K562 (cell line): ENCODE measurements at regions not wholly inside any gene's neighbourhood (a gene's known extent, or its start where the extent isn't known, plus 50 kb on each side); places are given as distances from the start of the nearest gene placed in this dataset.
A peak's percentile ranks its signal among the peaks of the same experiment; 100 is the strongest.

ENCODE experiments used
- CEBPB ChIP-seq: fragments of 450-650 bp; IDR thresholded peaks from 2 replicates; pipeline ENCODE4 v1.6.1; 2016; ENCODE audit warnings: missing genetic modification characterization, missing compliant biosample characterization
- E2F4 ChIP-seq: sonication (generic); formaldehyde crosslinking; IDR thresholded peaks from 2 replicates; pipeline ENCODE4 v1.8.0; 2022; ENCODE audit warnings: mild to moderate bottlenecking, low read depth, missing genetic modification reagents
- EGR1 ChIP-seq: fragments of 450-650 bp; conservative IDR thresholded peaks from 2 replicates; pipeline ENCODE4 v1.6.1; 2017; ENCODE audit warnings: mild to moderate bottlenecking
- FIP1L1 ChIP-seq: fragments of 200-400 bp; formaldehyde crosslinking; IDR thresholded peaks from 2 replicates; pipeline ENCODE4 v1.6.1; 2018; ENCODE audit warnings: mild to moderate bottlenecking, low read depth, low read length; ENCODE audit not compliant: poor library complexity, severe bottlenecking
- FOXJ2 ChIP-seq: fragments of 200-800 bp; sonication (Bioruptor generic); IDR thresholded peaks from 2 replicates; pipeline ENCODE4 v1.6.1; 2016; ENCODE audit warnings: missing genetic modification characterization, missing compliant biosample characterization
- FOXK1 ChIP-seq: sonication (generic); formaldehyde crosslinking; IDR thresholded peaks from 2 replicates; pipeline ENCODE4 v1.8.0; 2022; ENCODE audit warnings: missing genetic modification reagents, mild to moderate bottlenecking, borderline replicate concordance
- HMBOX1 ChIP-seq: sonication (generic); IDR thresholded peaks from 2 replicates; pipeline ENCODE4 v1.6.1; 2016
- ID3 ChIP-seq, 2 experiments: fragments of 250-450 bp in 1 of 2; fragments of 450-650 bp in 1 of 2; sonication (Bioruptor Pico) in 1 of 2; IDR thresholded peaks; 2 replicates each; pipeline versions ENCODE4 v1.6.1 to v1.8.0; 2016 to 2021; ENCODE audit warnings: mild to moderate bottlenecking in 2 of 2, moderate library complexity in 2 of 2, missing compliant biosample characterization in 1 of 2, missing genetic modification characterization in 1 of 2
- RBM22 ChIP-seq: fragments of 200-400 bp; formaldehyde crosslinking; IDR thresholded peaks from 2 replicates; pipeline ENCODE4 v1.6.1; 2018; ENCODE audit warnings: low read length, low read depth; ENCODE audit not compliant: poor library complexity, severe bottlenecking
- ZBTB40 ChIP-seq, 2 experiments: fragments of 450-650 bp in 1 of 2; sonication (generic) in 1 of 2; formaldehyde crosslinking in 1 of 2; IDR thresholded peaks; 2 replicates each; pipeline versions ENCODE4 v1.7.1 to v1.9.0; 2016 to 2022; ENCODE audit warnings: inconsistent platforms in 1 of 2, mild to moderate bottlenecking in 1 of 2, missing genetic modification reagents in 1 of 2
- ZNF197 ChIP-seq: fragments of 200-800 bp; sonication (Bioruptor generic); IDR thresholded peaks from 2 replicates; pipeline ENCODE4 v1.6.1; 2016; ENCODE audit warnings: low read depth, missing genetic modification characterization, missing compliant biosample characterization
- ZNF23 ChIP-seq: fragments of 250-450 bp; sonication (Bioruptor Pico); IDR thresholded peaks from 2 replicates; pipeline ENCODE4 v1.4.0; 2020; ENCODE audit warnings: mild to moderate bottlenecking
- ZNF253 ChIP-seq: fragments of 250-450 bp; sonication (Bioruptor Pico); conservative IDR thresholded peaks from 2 replicates; pipeline ENCODE4 v1.6.1; 2021; ENCODE audit warnings: mild to moderate bottlenecking
- ZNF699 ChIP-seq: fragments of 250-450 bp; sonication (Bioruptor Pico); IDR thresholded peaks from 2 replicates; pipeline ENCODE4 v1.8.0; 2021; ENCODE audit warnings: mild to moderate bottlenecking, moderate library complexity; ENCODE audit not compliant: insufficient replicate concordance
- ZZZ3 ChIP-seq: fragments of 450-650 bp; IDR thresholded peaks from 2 replicates; pipeline ENCODE4 v1.6.1; 2016; ENCODE audit warnings: antibody characterized with exemption, mild to moderate bottlenecking, moderate library complexity

GRCh38 chr6:10146715-10147451 lies 268.0 kb downstream of the TFAP2A start (continued):
- peak; percentile 50 for TF ChIP-seq ZBTB40 (IDR thresholded peaks at IDR 0.05)
- TF ChIP-seq ZBTB40 (CRISPR knock-in tag; IDR thresholded peaks at IDR 0.05), result no peak
- TF ChIP-seq ZZZ3, result no peak
- TF ChIP-seq ID3 (CRISPR knock-in tag; IDR thresholded peaks at IDR 0.05), result no peak
- no peak for TF ChIP-seq ID3 (tag; IDR thresholded peaks at IDR 0.05)
- no peak for TF ChIP-seq FIP1L1
- 0 out of 2 replicates have a peak, but pooled peaks have one; percentile 45 for TF ChIP-seq ZNF197 (CRISPR knock-in tag)
- no peak for TF ChIP-seq HMBOX1
- TF ChIP-seq EGR1, result peak; percentile 55; the same call in 1 of the 2 replicates
- TF ChIP-seq FOXJ2 (tag), result no peak
- TF ChIP-seq FOXK1 (CRISPR knock-in tag), result no peak
- TF ChIP-seq CEBPB (tag), result peak; percentile 92
- TF ChIP-seq ZNF23 (CRISPR knock-in tag), result no peak
- no peak for TF ChIP-seq ZNF699 (CRISPR knock-in tag)
- TF ChIP-seq ZNF253 (CRISPR knock-in tag), result no peak
- no peak for TF ChIP-seq RBM22
- no peak for TF ChIP-seq E2F4
